HG02642 (cell line): ENCODE measurements at regions not wholly inside any gene's neighbourhood (a gene's known extent, or its start where the extent isn't known, plus 50 kb on each side); places are given as distances from the start of the nearest gene placed in this dataset.

ENCODE experiments used
- ATAC-seq: cut with Tn5 transposase; IDR thresholded peaks from one replicate; pipeline ENCODE4 v1.9.1; 2021; ENCODE audit warnings: mild to moderate bottlenecking; ENCODE audit not compliant: unreplicated experiment, poor library complexity

DNA sequence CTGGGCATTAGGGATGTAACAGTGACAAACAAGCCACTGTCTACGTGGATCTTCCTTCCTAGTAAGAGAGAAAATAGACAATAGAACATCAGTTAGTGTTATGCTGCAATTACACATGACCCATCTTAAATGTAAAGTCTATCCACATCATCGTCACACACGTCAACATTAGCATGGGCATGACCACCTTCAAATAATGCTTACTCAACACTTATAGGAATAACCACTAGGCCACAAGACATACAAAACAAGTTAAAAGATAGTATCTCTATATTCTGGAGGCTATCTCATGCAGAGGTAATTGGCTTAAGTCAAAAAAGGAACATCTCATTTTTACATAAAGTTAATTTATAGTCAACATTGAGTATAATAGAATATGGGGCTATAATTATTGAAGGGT is 156.5 kb downstream of the MOXD1 start:
- no peak for ATAC-seq

DNA sequence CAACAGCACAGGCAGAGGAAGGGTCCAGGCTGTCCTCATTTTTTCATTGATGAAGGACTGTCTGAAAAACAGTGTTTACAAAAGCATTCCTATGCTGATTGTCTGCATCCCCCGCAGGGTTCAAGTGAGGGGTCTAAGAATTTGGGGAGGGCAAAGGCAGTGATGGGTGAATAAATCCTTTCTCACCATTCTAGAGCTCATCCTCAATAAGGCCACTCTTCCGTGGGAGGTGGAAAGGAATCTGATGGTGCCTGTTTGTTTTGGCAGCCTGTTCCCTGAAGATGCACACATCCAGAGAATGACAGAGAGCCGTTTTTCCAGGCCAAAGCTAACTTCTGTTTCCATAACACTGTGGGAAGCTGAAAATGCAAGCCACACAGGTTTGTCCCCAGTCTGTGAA is 164.5 kb downstream of the MOXD1 start:
- ATAC-seq, result no peak

- no peak for ATAC-seq
Observed at GRCh38 chr6:132236281-132236680, 165.0 kb downstream of the MOXD1 start.

DNA sequence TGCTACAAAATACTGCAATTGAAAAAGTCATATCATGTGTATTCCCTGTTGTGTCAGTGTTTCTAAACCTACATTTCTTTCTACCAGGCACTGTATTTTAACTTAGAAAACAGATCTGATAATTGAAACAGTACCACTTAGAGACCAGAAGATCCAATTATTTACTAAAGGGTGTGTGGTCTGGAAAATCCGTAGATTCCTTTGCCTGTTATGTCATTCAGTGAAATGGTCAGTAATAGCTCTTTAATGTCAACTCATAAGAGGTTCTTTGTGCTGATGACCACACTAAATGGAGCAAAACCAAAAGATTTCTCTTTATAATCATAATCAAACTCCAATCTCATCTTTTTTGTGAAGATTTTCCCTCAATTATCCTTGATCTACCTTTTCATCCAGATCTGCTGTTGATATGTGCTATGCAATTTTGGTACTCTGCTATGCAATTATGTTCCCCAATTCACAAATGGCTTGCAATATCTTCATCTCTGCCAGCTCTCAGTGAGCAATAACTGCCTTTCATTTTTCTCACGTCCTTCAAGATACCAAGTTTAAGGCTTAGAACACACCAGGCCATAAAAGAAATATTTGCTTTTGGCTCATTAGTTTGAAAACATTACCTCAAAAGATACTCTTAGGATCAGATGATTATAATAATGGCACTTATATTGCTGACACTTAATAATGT is 165.5 kb downstream of the MOXD1 start:
- ATAC-seq, result no peak

GRCh38 chr6:132234356-132234755 is 166.9 kb downstream of the MOXD1 start:
- ATAC-seq, result no peak

DNA sequence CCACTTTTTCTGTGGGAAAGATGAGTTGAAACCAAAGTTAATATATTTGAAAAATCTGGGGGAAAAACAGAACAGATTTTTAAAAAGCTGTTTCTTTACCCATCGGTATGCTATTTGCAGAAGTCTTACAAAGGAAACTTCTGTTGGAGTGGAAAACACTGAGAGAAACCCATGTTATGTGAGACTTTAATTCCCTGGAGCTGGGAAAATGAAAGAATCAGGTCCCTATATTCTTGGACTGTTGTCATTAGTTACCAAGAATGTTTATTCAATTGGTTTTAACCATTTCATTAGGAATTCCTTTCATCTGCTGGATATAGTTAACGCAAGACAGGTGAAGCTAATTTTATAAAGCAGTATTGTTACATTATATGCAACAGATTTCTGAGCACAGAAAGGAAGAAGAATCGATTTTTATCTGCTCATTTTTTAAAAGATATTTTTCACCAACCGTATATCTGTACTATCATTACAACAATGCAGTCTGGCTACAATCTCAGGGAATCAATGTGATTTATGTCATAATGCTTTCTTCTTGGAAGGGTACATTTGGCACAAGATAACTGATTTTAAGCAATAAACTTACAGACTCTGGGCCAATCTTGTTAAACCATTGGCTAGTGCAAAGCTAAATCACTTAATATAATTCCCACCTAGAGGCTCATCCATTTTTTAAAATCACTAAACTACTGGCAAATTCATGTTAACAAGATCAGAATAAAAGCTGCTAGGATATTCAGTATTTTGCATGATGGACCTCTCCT is 170.0 kb downstream of the MOXD1 start:
- ATAC-seq, result no peak

- no peak for ATAC-seq
Observed at GRCh38 chr6:132228894-132229293, 172.4 kb downstream of the MOXD1 start.

DNA sequence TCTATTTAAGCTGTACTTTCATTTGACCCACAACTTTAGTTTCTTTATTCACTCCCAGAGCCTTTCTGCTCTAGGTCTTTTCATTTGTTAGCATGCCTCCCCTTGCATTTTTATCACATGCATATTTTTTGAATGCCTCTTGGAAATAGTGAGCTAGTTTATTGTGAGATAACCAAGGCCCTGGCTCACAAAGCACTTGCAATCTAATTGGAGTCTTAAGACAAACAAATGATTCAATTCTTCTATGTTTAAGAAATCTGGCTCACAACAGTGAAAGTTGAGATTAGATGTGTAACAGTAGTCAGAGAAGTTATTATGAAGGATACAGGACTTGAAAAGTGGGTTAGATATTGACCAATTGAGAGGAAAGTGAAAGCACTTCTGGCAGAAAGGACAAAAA is 173.4 kb downstream of the MOXD1 start:
- no peak for ATAC-seq

- no peak for ATAC-seq
Observed at GRCh38 chr6:132224943-132225342, 176.3 kb downstream of the MOXD1 start.

DNA sequence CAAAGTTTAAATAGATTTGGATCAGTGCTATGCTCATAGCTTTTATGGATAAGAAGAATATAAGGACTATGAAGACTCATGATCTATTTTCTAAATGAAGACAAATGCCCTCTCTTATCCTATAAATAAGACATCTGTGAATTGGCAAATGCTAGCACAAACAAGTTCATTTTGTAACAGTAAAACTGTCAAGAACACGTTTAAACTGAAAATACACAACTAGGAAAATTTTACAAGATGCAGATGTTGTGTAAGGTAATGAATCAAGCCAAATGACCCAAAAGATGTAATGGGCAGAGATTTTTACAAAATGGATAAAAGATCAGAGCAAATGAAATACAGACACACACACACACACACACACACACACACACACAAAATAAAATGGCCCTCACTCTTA is 180.5 kb downstream of the MOXD1 start:
- no peak for ATAC-seq

DNA sequence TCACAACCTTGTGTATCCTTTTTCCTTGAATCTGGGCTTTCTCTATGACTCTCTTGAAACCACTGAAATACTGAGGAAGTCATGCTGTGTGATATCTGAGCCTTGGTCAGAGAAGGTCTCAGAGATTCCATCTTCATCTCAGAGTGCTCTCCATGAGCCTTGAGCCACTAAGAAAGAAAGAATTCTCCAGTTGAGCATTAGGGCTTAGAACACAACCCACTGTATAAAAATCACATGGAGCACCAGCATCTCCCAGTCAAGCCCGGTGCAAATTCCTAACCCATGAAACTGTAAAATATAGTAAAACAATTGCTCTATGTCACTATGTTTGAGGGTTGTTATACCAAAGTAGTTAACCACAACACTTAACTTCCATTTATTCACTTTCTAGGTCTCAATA is 181.4 kb downstream of the MOXD1 start:
- no peak for ATAC-seq

DNA sequence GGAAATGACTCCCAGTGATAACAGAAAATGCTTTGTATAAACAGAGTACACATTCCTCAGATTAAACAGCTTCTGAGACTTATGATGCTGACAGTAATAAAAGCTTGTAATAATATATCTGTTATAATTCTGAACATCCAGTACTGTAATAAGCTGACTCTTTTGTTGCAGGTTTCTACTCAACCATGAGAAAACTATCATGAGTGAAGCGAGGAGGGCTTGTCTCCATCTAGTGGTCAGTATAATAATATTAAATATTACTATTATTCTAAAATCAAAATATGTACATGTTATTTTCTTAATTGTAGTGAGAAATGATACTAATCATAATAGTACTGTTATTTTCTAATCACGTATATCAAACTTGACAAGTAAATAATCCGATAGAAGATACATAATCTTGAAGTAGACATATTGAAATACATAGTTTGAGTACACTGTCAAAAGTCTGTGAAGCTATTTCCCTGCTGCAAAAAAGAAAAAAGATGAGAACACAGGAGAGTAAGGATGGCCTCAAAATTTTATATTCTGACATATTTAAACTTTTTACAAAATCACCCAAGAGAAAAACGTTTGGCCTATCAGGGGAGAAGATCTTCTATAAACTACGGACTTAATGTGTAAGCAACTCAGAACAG is 183.1 kb downstream of the MOXD1 start:
- no peak for ATAC-seq

- no peak for ATAC-seq
Observed at GRCh38 chr6:132215805-132216204, 185.5 kb downstream of the MOXD1 start.

DNA sequence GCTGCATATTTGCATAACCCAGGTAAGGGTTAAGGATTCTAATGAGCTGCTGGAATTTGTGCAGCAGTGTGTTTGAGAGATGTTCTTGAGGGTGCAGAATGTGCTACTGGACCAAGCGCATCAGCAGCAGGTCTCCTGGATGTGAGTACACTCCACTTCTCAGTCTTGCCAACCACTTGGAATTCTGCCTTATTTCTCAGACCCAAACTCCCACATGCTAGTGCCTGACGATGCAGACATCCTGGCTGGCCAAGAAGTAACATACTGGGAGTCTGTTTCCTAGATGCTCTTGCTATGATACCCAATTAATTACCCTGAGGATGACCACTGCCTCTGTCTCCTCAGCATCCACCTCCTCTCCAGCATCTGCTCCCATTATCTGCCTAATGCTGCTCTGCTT is 186.6 kb downstream of the MOXD1 start:
- ATAC-seq, result no peak

GRCh38 chr6:132213732-132214131 is 187.5 kb downstream of the MOXD1 start:
- ATAC-seq, result no peak

- ATAC-seq, result no peak
Observed at GRCh38 chr6:132213191-132213590, 188.1 kb downstream of the MOXD1 start.

GRCh38 chr6:132210886-132211563 is 190.2 kb downstream of the MOXD1 start:
- ATAC-seq, result no peak

- ATAC-seq, result no peak
Observed at GRCh38 chr6:132209351-132209750, 191.9 kb downstream of the MOXD1 start.

- no peak for ATAC-seq
Observed at GRCh38 chr6:132207991-132208390, 193.3 kb downstream of the MOXD1 start.

GRCh38 chr6:132205946-132206345 is 195.3 kb downstream of the MOXD1 start:
- ATAC-seq, result no peak

DNA sequence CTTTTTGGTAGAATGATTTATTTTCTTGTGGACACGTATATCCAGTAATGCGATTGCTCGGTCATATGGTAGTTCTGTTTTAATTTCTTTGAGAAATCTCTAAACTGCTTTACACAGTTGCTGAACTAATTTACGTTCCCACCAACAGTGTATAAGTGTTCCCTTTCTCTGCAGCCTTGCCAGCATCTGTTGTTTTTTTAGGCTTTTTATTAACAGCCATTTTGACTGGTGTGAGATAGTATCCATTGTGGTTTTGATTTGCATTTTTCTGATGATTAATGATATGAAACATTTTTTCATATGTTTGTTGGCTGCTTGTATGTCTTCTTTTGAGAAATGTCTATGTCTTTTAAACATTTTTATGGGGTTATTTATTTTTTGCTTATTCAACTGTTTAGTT is 196.7 kb downstream of the MOXD1 start:
- ATAC-seq, result no peak
